K562 (cell line): ENCODE measurements at regions not wholly inside any gene's neighbourhood (a gene's known extent, or its start where the extent isn't known, plus 50 kb on each side); places are given as distances from the start of the nearest gene placed in this dataset.

Source experiments
- ATAC-seq: fragments of 200-7000 bp; cut with Tn5 transposase; 3 replicates; pipeline ENCODE4 v1.9.1; 2020; ENCODE audit warnings: moderate library complexity
- BruUV-seq: library from RNA; stranded (reverse); fragments of 400-500 nt; replicated peaks from 2 replicates; lab custom pipeline; 2021; lab: Mats Ljungman, UMichigan
- CTCF ChIA-PET: fragments of 300-600 bp; formaldehyde crosslinking; extraction: SDS; loops from one replicate; lab custom pipeline; 2021; ENCODE audit warnings: low intra/inter-chr PET ratio; lab: Yijun Ruan, JAX
- POLR2A ChIA-PET: fragments of 300-600, 350-650 bp; sonication (Branson Sonifier 250); formaldehyde crosslinking; extraction: SDS; loops from one replicate; lab custom pipeline; 2021; ENCODE audit warnings: antibody characterized with exemption, inconsistent platforms; lab: Yijun Ruan, JAX
- DNase-seq, 4 experiments: peaks; one replicate each; pipeline versions ENCODE4 v3.0.0 to v3.0.0-alpha.2; 2011 to 2018; ENCODE audit warnings: low spot score in 3 of 4, mixed read lengths in 3 of 4; ENCODE audit errors: extremely low read depth in 1 of 4
- FAIRE-seq: peaks from 2 replicates; lab custom pipeline; 2011; peaks lifted over from hg19 to GRCh38; lab: Jason Lieb, UNC
- H2AFZ ChIP-seq: 2 replicates; pipeline ENCODE4 v1.6.0; 2011; ENCODE audit warnings: low read depth, low read length, control low read depth, inconsistent platforms
- H3K27ac ChIP-seq: fragments of 200-600 bp; 3 replicates; pipeline ENCODE4 v1.8.0; 2011; ENCODE audit warnings: low read depth, mild to moderate bottlenecking, control low read depth, inconsistent platforms, low read length, moderate library complexity, mixed read lengths; ENCODE audit errors: extremely low read depth
- H3K27me3 ChIP-seq, 2 experiments: fragments of 300-600 bp in 1 of 2; 2 replicates in 1 of 2; 3 replicates in 1 of 2; pipeline versions ENCODE4 v1.6.0 to v1.8.0; 2011; ENCODE audit warnings: inconsistent platforms in 2 of 2, low read length in 2 of 2, mild to moderate bottlenecking in 1 of 2, mixed read lengths in 1 of 2, moderate library complexity in 1 of 2; ENCODE audit not compliant: control insufficient read depth in 2 of 2, insufficient read depth in 2 of 2
- H3K36me3 ChIP-seq: fragments of 300-600 bp; 3 replicates; pipeline ENCODE4 v1.8.0; 2011; ENCODE audit warnings: mild to moderate bottlenecking, low read length, inconsistent platforms; ENCODE audit not compliant: control insufficient read depth, insufficient read depth
- H3K4me1 ChIP-seq, 2 experiments: fragments of 200-600 bp in 1 of 2; replicated peaks in 1 of 2; 2 replicates in 1 of 2; 3 replicates in 1 of 2; pipeline versions ENCODE4 v1.5.1 to v1.8.0; 2011; ENCODE audit warnings: inconsistent platforms in 2 of 2, low read length in 2 of 2, mild to moderate bottlenecking in 1 of 2, mixed read lengths in 1 of 2, moderate library complexity in 1 of 2; ENCODE audit not compliant: control insufficient read depth in 2 of 2, insufficient read depth in 2 of 2
- H3K4me2 ChIP-seq: 2 replicates; pipeline ENCODE4 v1.6.1; 2011; ENCODE audit warnings: low read length, control low read depth, inconsistent platforms, mixed read lengths; ENCODE audit not compliant: insufficient read depth
- H3K4me3 ChIP-seq: fragments of 200-600 bp; sonication (generic), shearing (Covaris generic); 2 replicates; pipeline ENCODE4 v1.5.1; 2016; ENCODE audit warnings: control low read depth, inconsistent platforms
- H3K79me2 ChIP-seq: fragments of 200-600 bp; 3 replicates; pipeline ENCODE4 v1.8.0; 2011; ENCODE audit warnings: low read length, inconsistent platforms; ENCODE audit not compliant: control insufficient read depth, insufficient read depth
- H3K9ac ChIP-seq, 2 experiments: 2 replicates each; pipeline versions ENCODE4 v1.6.0 to v1.6.1; 2011; ENCODE audit warnings: low read depth in 2 of 2, low read length in 2 of 2, control low read depth in 1 of 2, inconsistent platforms in 1 of 2, mild to moderate bottlenecking in 1 of 2, mixed read lengths in 1 of 2; ENCODE audit not compliant: insufficient read depth in 1 of 2
- H3K9me1 ChIP-seq: one replicate; pipeline ENCODE4 v1.6.0; 2011; ENCODE audit warnings: inconsistent platforms, mild to moderate bottlenecking, low read length, moderate library complexity; ENCODE audit not compliant: control insufficient read depth, insufficient read depth
- H3K9me3 ChIP-seq: replicated peaks from 2 replicates; pipeline ENCODE4 v1.5.1; 2011; ENCODE audit warnings: low read depth, low read length, inconsistent platforms; ENCODE audit not compliant: control insufficient read depth, insufficient read depth
- H4K20me1 ChIP-seq: replicated peaks from 2 replicates; pipeline ENCODE4 v1.6.1; 2011; ENCODE audit warnings: low read length, inconsistent platforms, mixed read lengths; ENCODE audit not compliant: control insufficient read depth, insufficient read depth
- CREB1 ChIP-seq, 2 experiments: sonication (generic) in 1 of 2; formaldehyde crosslinking in 1 of 2; IDR thresholded peaks; 2 replicates each; pipeline versions ENCODE4 v1.6.1 to v1.8.0; 2012 to 2022; ENCODE audit warnings: inconsistent platforms in 1 of 2, mild to moderate bottlenecking in 1 of 2, missing genetic modification reagents in 1 of 2, moderate library complexity in 1 of 2
- ILF3 ChIP-seq: fragments of 450-650 bp; IDR thresholded peaks from 2 replicates; pipeline ENCODE4 v1.6.1; 2018; ENCODE audit warnings: antibody characterized with exemption, mild to moderate bottlenecking, moderate library complexity, borderline replicate concordance
- RBM34 ChIP-seq: fragments of 200-400 bp; formaldehyde crosslinking; IDR thresholded peaks from 2 replicates; pipeline ENCODE4 v1.6.1; 2018; ENCODE audit warnings: low read length, borderline replicate concordance; ENCODE audit not compliant: insufficient read depth
- TAF9B ChIP-seq: fragments of 450-650 bp; IDR thresholded peaks from 2 replicates; pipeline ENCODE4 v1.6.1; 2018; ENCODE audit warnings: mild to moderate bottlenecking; ENCODE audit not compliant: partially characterized antibody
- TCF7 ChIP-seq: sonication (generic); IDR thresholded peaks from 2 replicates; pipeline ENCODE4 v1.6.1; 2016; ENCODE audit warnings: antibody characterized with exemption, borderline replicate concordance
- WGBS: fragments of 100-300 bp; shearing (Covaris generic); methylation state at CpG from one replicate; pipeline ENCODE4 v1.1.6; 2016; ENCODE audit warnings: low coverage, mixed read lengths; ENCODE audit not compliant: insufficient coverage; ENCODE audit errors: missing lambda C conversion rate; 5-methylcytosine and 5-hydroxymethylcytosine counted together
- in situ Hi-C: fragments of 300-500 bp; cut with MboI; formaldehyde crosslinking; loops from 4 replicates; pipeline ENCODE4 v1.15.0; 2018; ENCODE audit warnings: inconsistent platforms, mixed read lengths
- intact Hi-C: fragments of 100-400 bp; cut with micrococcal nuclease; formaldehyde crosslinking; loops from 2 replicates; pipeline ENCODE4 v1.14.2; 2022
- TF ChIP-seq, protein P1 (sequence below): sonication (generic); formaldehyde crosslinking; IDR thresholded peaks from 2 replicates; pipeline ENCODE4 v1.4.0; 2020; ENCODE audit warnings: mild to moderate bottlenecking, missing genetic modification reagents
- TF ChIP-seq, protein P2 (sequence below), 2 experiments: fragments of 450-650 bp; IDR thresholded peaks; 2 replicates each; pipeline ENCODE4 v1.6.1; 2016

DNA sequence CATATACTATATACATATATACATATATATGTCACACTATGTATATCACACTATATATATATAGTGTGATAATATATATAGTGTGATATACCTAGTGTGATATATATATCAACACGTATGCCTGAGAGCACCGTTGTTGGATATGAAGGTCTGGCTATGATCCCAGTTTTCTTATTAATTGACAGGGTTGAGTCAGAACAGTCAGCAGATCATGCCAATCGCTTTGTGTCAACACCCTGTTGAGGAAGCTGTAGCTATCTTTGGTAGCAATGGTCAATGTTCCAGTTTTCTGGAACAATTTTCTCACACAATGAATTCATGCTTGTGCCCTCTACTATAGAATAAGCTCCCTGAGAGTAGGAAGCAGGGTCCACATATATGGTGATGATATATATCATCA, 496.0 kb upstream of the AGA start:
- TF ChIP-seq, protein P1, sequence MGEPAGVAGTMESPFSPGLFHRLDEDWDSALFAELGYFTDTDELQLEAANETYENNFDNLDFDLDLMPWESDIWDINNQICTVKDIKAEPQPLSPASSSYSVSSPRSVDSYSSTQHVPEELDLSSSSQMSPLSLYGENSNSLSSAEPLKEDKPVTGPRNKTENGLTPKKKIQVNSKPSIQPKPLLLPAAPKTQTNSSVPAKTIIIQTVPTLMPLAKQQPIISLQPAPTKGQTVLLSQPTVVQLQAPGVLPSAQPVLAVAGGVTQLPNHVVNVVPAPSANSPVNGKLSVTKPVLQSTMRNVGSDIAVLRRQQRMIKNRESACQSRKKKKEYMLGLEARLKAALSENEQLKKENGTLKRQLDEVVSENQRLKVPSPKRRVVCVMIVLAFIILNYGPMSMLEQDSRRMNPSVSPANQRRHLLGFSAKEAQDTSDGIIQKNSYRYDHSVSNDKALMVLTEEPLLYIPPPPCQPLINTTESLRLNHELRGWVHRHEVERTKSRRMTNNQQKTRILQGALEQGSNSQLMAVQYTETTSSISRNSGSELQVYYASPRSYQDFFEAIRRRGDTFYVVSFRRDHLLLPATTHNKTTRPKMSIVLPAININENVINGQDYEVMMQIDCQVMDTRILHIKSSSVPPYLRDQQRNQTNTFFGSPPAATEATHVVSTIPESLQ (CRISPR knock-in tag) = no peak
- no peak for TF ChIP-seq CREB1 (IDR thresholded peaks at IDR 0.05)
- TF ChIP-seq CREB1 (CRISPR knock-in tag; IDR thresholded peaks at IDR 0.05) = no peak
- TF ChIP-seq, protein P2, sequence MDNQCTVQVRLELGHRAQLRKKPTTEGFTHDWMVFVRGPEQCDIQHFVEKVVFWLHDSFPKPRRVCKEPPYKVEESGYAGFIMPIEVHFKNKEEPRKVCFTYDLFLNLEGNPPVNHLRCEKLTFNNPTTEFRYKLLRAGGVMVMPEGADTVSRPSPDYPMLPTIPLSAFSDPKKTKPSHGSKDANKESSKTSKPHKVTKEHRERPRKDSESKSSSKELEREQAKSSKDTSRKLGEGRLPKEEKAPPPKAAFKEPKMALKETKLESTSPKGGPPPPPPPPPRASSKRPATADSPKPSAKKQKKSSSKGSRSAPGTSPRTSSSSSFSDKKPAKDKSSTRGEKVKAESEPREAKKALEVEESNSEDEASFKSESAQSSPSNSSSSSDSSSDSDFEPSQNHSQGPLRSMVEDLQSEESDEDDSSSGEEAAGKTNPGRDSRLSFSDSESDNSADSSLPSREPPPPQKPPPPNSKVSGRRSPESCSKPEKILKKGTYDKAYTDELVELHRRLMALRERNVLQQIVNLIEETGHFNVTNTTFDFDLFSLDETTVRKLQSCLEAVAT (IDR thresholded peaks at IDR 0.05) = no peak
- TF ChIP-seq TCF7 = no peak
- no peak for TF ChIP-seq ILF3
- TF ChIP-seq RBM34 = no peak
- no peak for TF ChIP-seq TAF9B
- FAIRE-seq (no peak), DNase-seq (no peak), ATAC-seq (no peak)
- WGBS = 0% methylated on average over 3 of the region's 3 CpGs
- Histone ChIP-seq H3K27me3 (no peaks in the 10 kb centered on the region), H3K9me1 (no peaks in the 10 kb centered on the region), H3K4me3 (no peak overlapping the region), H3K36me3 (no peaks in the 10 kb centered on the region), H3K9me3 (no peaks in the 10 kb centered on the region), H3K4me2 (no peak overlapping the region), H3K79me2 (no peaks in the 10 kb centered on the region), H2AFZ (no peak overlapping the region), H3K27ac (no peak overlapping the region), H4K20me1 (no peaks in the 10 kb centered on the region), H3K4me1 (no peaks in the 10 kb centered on the region), H3K9ac (no peak overlapping the region)
- no TSS peak for BruUV-seq
- CTCF ChIA-PET = no interaction called here
- in situ Hi-C loops (no loop called here), intact Hi-C loops (no loop called here)
- POLR2A ChIA-PET = no interaction called here
